ENCODE measurements at regions not wholly inside any gene's neighbourhood (a gene's known extent, or its start where the extent isn't known, plus 50 kb on each side); places are given as distances from the start of the nearest gene placed in this dataset.

DNA sequence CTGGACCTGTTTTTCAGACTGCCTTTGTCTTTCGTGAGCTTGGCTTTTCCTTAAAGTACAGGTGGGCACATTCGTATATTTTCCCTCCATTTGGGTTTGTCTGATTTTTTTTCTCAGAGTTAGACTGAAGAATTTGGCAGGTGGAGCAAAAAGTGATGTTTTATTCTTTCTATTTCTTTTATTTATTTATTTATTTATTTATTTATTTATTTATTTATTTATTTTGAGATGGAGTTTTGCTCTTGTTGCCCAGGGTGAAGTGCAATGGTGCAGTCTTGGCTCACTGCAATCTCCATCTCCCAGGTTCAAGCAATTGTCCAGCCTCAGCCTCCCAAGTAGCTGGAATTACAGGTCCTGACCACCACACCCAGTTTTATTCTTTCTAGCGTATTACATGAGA, 1805.1 kb upstream of the WWC1 start:
- TF ChIP-seq, protein P1, sequence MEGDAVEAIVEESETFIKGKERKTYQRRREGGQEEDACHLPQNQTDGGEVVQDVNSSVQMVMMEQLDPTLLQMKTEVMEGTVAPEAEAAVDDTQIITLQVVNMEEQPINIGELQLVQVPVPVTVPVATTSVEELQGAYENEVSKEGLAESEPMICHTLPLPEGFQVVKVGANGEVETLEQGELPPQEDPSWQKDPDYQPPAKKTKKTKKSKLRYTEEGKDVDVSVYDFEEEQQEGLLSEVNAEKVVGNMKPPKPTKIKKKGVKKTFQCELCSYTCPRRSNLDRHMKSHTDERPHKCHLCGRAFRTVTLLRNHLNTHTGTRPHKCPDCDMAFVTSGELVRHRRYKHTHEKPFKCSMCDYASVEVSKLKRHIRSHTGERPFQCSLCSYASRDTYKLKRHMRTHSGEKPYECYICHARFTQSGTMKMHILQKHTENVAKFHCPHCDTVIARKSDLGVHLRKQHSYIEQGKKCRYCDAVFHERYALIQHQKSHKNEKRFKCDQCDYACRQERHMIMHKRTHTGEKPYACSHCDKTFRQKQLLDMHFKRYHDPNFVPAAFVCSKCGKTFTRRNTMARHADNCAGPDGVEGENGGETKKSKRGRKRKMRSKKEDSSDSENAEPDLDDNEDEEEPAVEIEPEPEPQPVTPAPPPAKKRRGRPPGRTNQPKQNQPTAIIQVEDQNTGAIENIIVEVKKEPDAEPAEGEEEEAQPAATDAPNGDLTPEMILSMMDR (IDR thresholded peaks at IDR 0.05) = no peak
- TF ChIP-seq POLR2A (IDR thresholded peaks at IDR 0.05) = no peak
